ENCODE measurements at regions not wholly inside any gene's neighbourhood (a gene's known extent, or its start where the extent isn't known, plus 50 kb on each side); places are given as distances from the start of the nearest gene placed in this dataset.

- Histone ChIP-seq H3K27me3 (replicated peaks; ENCODE audit: insufficient read depth) (no peaks in the 10 kb centered on the region), H3K4me3 (no peak overlapping the region), H3K27ac (no peak overlapping the region), H3K36me3 (no peaks in the 10 kb centered on the region), H3K9me3 (no peaks in the 10 kb centered on the region), H3K4me1 (ENCODE audit: control insufficient read depth in 1 of 2, low read depth in 2 of 2) (no peaks in the 10 kb centered on the region)
- ATAC-seq (ENCODE audit: insufficient number of reproducible peaks, low FRiP score, low read depth) (no peak), DNase-seq (ENCODE audit: low spot score) (no peak)
- TF ChIP-seq CTCF (IDR thresholded peaks at IDR 0.05): no peak
These were observed 774.2 kb upstream of the LCORL start for GRCh38 chr4:18795794-18796193.

GRCh38 chr4:18777190-18777930 is 755.8 kb upstream of the LCORL start:
- ATAC-seq (ENCODE audit: insufficient number of reproducible peaks, low FRiP score, low read depth): no peak
- H3K9me3 ChIP-seq: no peaks in the 10 kb centered on the region
- H3K27ac ChIP-seq: no peak overlapping the region
- H3K4me3 ChIP-seq: no peak overlapping the region
- no peak for DNase-seq (ENCODE audit: low spot score)
- no peak for TF ChIP-seq CTCF (IDR thresholded peaks at IDR 0.05)
- no peaks in the 10 kb centered on the region for H3K36me3 ChIP-seq
- no peaks in the 10 kb centered on the region for H3K27me3 ChIP-seq (replicated peaks; ENCODE audit: insufficient read depth)
- no peaks in the 10 kb centered on the region for H3K4me1 ChIP-seq (ENCODE audit: control insufficient read depth in 1 of 2, low read depth in 2 of 2)

- no peaks in the 10 kb centered on the region for H3K9me3 ChIP-seq
- H3K27ac ChIP-seq: no peak overlapping the region
- TF ChIP-seq CTCF (IDR thresholded peaks at IDR 0.05): no peak
- H3K4me1 ChIP-seq (ENCODE audit: control insufficient read depth in 1 of 2, low read depth in 2 of 2): no peaks in the 10 kb centered on the region
- ATAC-seq (ENCODE audit: insufficient number of reproducible peaks, low FRiP score, low read depth): no peak
- DNase-seq (ENCODE audit: low spot score): no peak
- no peaks in the 10 kb centered on the region for H3K27me3 ChIP-seq (replicated peaks; ENCODE audit: insufficient read depth)
- H3K4me3 ChIP-seq: no peak overlapping the region
- no peaks in the 10 kb centered on the region for H3K36me3 ChIP-seq
These were observed 746.4 kb upstream of the LCORL start for GRCh38 chr4:18767921-18768320.

- Histone ChIP-seq H3K9me3 (no peaks in the 10 kb centered on the region), H3K27ac (no peak overlapping the region), H3K4me3 (no peak overlapping the region), H3K4me1 (ENCODE audit: control insufficient read depth in 1 of 2, low read depth in 2 of 2) (no peaks in the 10 kb centered on the region), H3K27me3 (replicated peaks; ENCODE audit: insufficient read depth) (no peaks in the 10 kb centered on the region), H3K36me3 (no peaks in the 10 kb centered on the region)
- DNase-seq (ENCODE audit: low spot score) (no peak), ATAC-seq (ENCODE audit: insufficient number of reproducible peaks, low FRiP score, low read depth) (no peak)
- no peak for TF ChIP-seq CTCF (IDR thresholded peaks at IDR 0.05)
These were observed 735.1 kb upstream of the LCORL start for GRCh38 chr4:18756671-18757070.

- no peak overlapping the region for H3K27ac ChIP-seq
- no peaks in the 10 kb centered on the region for H3K4me1 ChIP-seq (ENCODE audit: control insufficient read depth in 1 of 2, low read depth in 2 of 2)
- no peaks in the 10 kb centered on the region for H3K9me3 ChIP-seq
- no peak overlapping the region for H3K4me3 ChIP-seq
- ATAC-seq (ENCODE audit: insufficient number of reproducible peaks, low FRiP score, low read depth): no peak
- TF ChIP-seq CTCF (IDR thresholded peaks at IDR 0.05): no peak
- no peak for DNase-seq (ENCODE audit: low spot score)
- no peaks in the 10 kb centered on the region for H3K27me3 ChIP-seq (replicated peaks; ENCODE audit: insufficient read depth)
- no peaks in the 10 kb centered on the region for H3K36me3 ChIP-seq
These were observed 732.6 kb upstream of the LCORL start for GRCh38 chr4:18754180-18754579.
